Osteoblast (primary cell): ENCODE measurements at regions not wholly inside any gene's neighbourhood (a gene's known extent, or its start where the extent isn't known, plus 50 kb on each side); places are given as distances from the start of the nearest gene placed in this dataset.
"Not testable (repeated sequence)": the region's sequence is repeated elsewhere in the genome, so short reads cannot be mapped to it uniquely, and the experiment has no call there.

Experiments
- DNase-seq: peaks from one replicate; pipeline ENCODE4 v3.0.0; 2011; ENCODE audit warnings: low spot score, mixed read lengths; ENCODE audit not compliant: insufficient read length; ENCODE audit errors: missing footprints
- H2AFZ ChIP-seq: 2 replicates; pipeline ENCODE4 v1.6.0; 2011; ENCODE audit warnings: mild to moderate bottlenecking, low read length
- H3K27ac ChIP-seq: 2 replicates; pipeline ENCODE4 v1.5.1; 2011; ENCODE audit warnings: mild to moderate bottlenecking, low read depth, low read length, moderate library complexity
- H3K27me3 ChIP-seq: 2 replicates; pipeline ENCODE4 v1.6.0; 2012; ENCODE audit warnings: mild to moderate bottlenecking, control low read depth, inconsistent platforms, low read length, moderate library complexity; ENCODE audit not compliant: insufficient read depth
- H3K36me3 ChIP-seq: 2 replicates; pipeline ENCODE4 v1.5.1; 2011; ENCODE audit warnings: mild to moderate bottlenecking, low read length, control low read depth, moderate library complexity; ENCODE audit not compliant: insufficient read depth
- H3K4me1 ChIP-seq: 2 replicates; pipeline ENCODE4 v1.5.1; 2011; ENCODE audit warnings: mild to moderate bottlenecking, low read length, control low read depth, moderate library complexity; ENCODE audit not compliant: insufficient read depth
- H3K4me2 ChIP-seq: 2 replicates; pipeline ENCODE4 v1.6.0; 2011; ENCODE audit warnings: mild to moderate bottlenecking, low read length; ENCODE audit not compliant: insufficient read depth
- H3K4me3 ChIP-seq: fragments of 200-600 bp; sonication (generic); 3 replicates; pipeline ENCODE4 v1.5.1; 2012; ENCODE audit warnings: mild to moderate bottlenecking, low read length, inconsistent platforms; ENCODE audit not compliant: insufficient read depth
- H3K79me2 ChIP-seq: 2 replicates; pipeline ENCODE4 v1.6.0; 2012; ENCODE audit warnings: mild to moderate bottlenecking, low read length, control low read depth, inconsistent platforms; ENCODE audit not compliant: insufficient read depth
- H3K9me3 ChIP-seq: 2 replicates; pipeline ENCODE4 v1.5.1; 2011; ENCODE audit warnings: low read depth, low read length, control low read depth
- H4K20me1 ChIP-seq: 2 replicates; pipeline ENCODE4 v1.6.0; 2012; ENCODE audit warnings: mild to moderate bottlenecking, low read length, control low read depth; ENCODE audit not compliant: insufficient read depth
- TF ChIP-seq, protein P1 (sequence below): IDR thresholded peaks from 2 replicates; pipeline ENCODE4 v1.5.1; 2011; ENCODE audit warnings: mild to moderate bottlenecking, low read depth, low read length, moderate library complexity; ENCODE audit errors: extremely low read depth

- H3K4me3 ChIP-seq = no peak overlapping the region
- peaks cover 7% of the 10 kb centered on the region for H3K27me3 ChIP-seq
- no peak for DNase-seq
- no peaks in the 10 kb centered on the region for H3K36me3 ChIP-seq
- no peaks in the 10 kb centered on the region for H3K79me2 ChIP-seq
- no peaks in the 10 kb centered on the region for H3K4me1 ChIP-seq
- no peak overlapping the region for H3K27ac ChIP-seq
- no peaks in the 10 kb centered on the region for H3K9me3 ChIP-seq
- TF ChIP-seq, protein P1, sequence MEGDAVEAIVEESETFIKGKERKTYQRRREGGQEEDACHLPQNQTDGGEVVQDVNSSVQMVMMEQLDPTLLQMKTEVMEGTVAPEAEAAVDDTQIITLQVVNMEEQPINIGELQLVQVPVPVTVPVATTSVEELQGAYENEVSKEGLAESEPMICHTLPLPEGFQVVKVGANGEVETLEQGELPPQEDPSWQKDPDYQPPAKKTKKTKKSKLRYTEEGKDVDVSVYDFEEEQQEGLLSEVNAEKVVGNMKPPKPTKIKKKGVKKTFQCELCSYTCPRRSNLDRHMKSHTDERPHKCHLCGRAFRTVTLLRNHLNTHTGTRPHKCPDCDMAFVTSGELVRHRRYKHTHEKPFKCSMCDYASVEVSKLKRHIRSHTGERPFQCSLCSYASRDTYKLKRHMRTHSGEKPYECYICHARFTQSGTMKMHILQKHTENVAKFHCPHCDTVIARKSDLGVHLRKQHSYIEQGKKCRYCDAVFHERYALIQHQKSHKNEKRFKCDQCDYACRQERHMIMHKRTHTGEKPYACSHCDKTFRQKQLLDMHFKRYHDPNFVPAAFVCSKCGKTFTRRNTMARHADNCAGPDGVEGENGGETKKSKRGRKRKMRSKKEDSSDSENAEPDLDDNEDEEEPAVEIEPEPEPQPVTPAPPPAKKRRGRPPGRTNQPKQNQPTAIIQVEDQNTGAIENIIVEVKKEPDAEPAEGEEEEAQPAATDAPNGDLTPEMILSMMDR = no peak
- H3K4me2 ChIP-seq = no peak overlapping the region
- no peak overlapping the region for H2AFZ ChIP-seq
- no peaks in the 10 kb centered on the region for H4K20me1 ChIP-seq
These were observed 76.8 kb downstream of the GCNT4 start for GRCh38 chr5:74975582-74975981.

DNA sequence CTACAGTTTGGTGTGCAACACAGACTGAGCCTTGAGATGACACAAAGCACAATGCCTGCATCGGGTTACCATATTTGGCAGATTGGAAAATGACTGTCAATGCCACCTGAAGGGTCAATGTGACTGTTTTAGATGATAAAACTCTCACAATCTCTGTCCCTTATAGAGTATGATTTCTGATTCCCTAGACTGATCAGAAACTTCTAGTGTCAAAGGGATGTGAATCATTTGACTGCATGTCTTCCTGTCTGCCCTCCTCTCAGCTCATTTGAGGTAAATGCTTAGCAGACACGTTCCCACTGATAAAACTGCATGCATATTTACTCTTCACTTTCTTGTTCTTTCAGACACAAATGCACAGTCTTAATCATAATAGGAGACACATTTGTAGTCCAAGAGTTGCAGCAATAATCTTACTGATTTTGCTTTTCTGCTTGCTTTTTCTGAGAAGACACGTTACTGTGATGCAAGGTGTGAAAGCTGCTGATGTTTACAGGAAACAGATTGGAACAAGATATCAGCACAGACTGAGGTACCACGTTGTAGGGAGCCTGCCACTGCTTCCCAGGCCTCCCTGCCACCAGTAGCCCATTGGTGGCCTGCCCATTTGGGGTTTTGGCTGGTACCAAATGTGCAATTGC lies 77.8 kb downstream of the GCNT4 start:
- Histone ChIP-seq H3K4me2 (no peak overlapping the region), H3K4me1 (no peaks in the 10 kb centered on the region), H3K9me3 (no peaks in the 10 kb centered on the region), H2AFZ (no peak overlapping the region), H4K20me1 (no peaks in the 10 kb centered on the region), H3K4me3 (no peak overlapping the region), H3K36me3 (no peaks in the 10 kb centered on the region), H3K27me3 (peaks cover 7% of the 10 kb centered on the region), H3K79me2 (no peaks in the 10 kb centered on the region), H3K27ac (no peak overlapping the region)
- TF ChIP-seq, protein P1 = no peak
- DNase-seq = no peak

- no peaks in the 10 kb centered on the region for H3K4me1 ChIP-seq
- no peak for DNase-seq
- H3K27ac ChIP-seq = no peak overlapping the region
- TF ChIP-seq, protein P1 = no peak
- H3K79me2 ChIP-seq = no peaks in the 10 kb centered on the region
- H3K36me3 ChIP-seq = no peaks in the 10 kb centered on the region
- H2AFZ ChIP-seq = no peak overlapping the region
- H4K20me1 ChIP-seq = no peaks in the 10 kb centered on the region
- H3K9me3 ChIP-seq = no peaks in the 10 kb centered on the region
- H3K4me2 ChIP-seq = no peak overlapping the region
- peaks cover 7% of the 10 kb centered on the region for H3K27me3 ChIP-seq
- no peak overlapping the region for H3K4me3 ChIP-seq
These were observed 78.7 kb downstream of the GCNT4 start for GRCh38 chr5:74973694-74974093.

GRCh38 chr5:74971947-74972460 lies 80.4 kb downstream of the GCNT4 start:
- Histone ChIP-seq H3K79me2 (no peaks in the 10 kb centered on the region), H3K4me3 (no peak overlapping the region), H4K20me1 (no peaks in the 10 kb centered on the region), H3K4me2 (no peak overlapping the region), H3K27ac (no peak overlapping the region), H2AFZ (no peak overlapping the region), H3K4me1 (no peaks in the 10 kb centered on the region), H3K9me3 (no peaks in the 10 kb centered on the region), H3K27me3 (peaks cover 7% of the 10 kb centered on the region), H3K36me3 (no peaks in the 10 kb centered on the region)
- TF ChIP-seq, protein P1 = no peak
- DNase-seq = no peak

DNA sequence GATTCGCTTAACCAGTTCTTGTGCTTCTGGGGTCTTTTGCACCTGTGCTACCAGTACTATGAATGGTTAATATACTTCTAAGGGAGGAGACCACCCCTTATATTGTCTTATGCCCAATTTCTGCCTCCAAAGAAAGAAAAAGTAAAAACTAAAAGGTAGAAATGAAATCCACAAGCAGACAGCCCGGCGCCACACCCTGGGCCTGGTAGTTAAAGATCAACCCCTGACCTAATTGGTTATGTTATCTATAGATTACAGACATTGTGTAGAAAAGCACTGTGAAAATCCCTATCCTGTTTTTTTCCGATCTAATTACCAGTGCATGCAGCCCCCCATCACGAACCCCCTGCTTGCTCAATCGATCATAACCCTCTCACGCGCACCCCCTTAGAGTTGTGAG lies 81.5 kb downstream of the GCNT4 start:
- not testable (repeated sequence) for H3K9me3 ChIP-seq, H3K36me3 ChIP-seq, H2AFZ ChIP-seq, H3K79me2 ChIP-seq, H3K4me2 ChIP-seq, DNase-seq, H3K27me3 ChIP-seq, H3K4me3 ChIP-seq, H3K27ac ChIP-seq, H4K20me1 ChIP-seq, H3K4me1 ChIP-seq
